ENCODE measurements at regions not wholly inside any gene's neighbourhood (a gene's known extent, or its start where the extent isn't known, plus 50 kb on each side); places are given as distances from the start of the nearest gene placed in this dataset.

DNA sequence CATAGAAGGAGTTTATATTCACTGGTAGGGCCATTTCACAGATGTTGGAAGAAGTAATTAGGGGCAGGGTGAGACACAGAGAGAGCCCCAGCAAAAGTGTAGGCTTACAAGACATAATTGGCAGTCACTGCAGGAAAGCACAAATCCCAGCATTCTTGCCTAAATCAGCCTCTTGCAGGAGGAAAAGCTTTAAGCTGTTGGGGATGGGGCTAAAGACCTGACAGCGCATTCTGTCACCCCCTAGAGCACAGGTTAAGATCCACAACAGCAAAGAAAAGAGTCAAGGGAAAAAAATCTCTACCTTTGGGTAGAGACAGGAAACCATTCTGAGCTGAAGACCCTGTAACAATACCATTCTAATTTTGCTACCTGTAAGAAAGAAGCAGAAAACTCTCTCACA lies 409.0 kb downstream of the DAD1 start:
- TF ChIP-seq JUND (IDR thresholded peaks at IDR 0.05) = no peak
- no peak for TF ChIP-seq GABPA (IDR thresholded peaks at IDR 0.05 in 1 of 2, conservative IDR thresholded peaks at IDR 0.05 in 1 of 2)
- TF ChIP-seq, protein P1, sequence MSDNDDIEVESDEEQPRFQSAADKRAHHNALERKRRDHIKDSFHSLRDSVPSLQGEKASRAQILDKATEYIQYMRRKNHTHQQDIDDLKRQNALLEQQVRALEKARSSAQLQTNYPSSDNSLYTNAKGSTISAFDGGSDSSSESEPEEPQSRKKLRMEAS (IDR thresholded peaks at IDR 0.05) = no peak
- TF ChIP-seq, protein P2, sequence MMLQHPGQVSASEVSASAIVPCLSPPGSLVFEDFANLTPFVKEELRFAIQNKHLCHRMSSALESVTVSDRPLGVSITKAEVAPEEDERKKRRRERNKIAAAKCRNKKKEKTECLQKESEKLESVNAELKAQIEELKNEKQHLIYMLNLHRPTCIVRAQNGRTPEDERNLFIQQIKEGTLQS (IDR thresholded peaks at IDR 0.05) = no peak
- no peak for TF ChIP-seq EGR1 (IDR thresholded peaks at IDR 0.05; ENCODE audit: low read depth in 2 of 2)
- TF ChIP-seq, protein P3, sequence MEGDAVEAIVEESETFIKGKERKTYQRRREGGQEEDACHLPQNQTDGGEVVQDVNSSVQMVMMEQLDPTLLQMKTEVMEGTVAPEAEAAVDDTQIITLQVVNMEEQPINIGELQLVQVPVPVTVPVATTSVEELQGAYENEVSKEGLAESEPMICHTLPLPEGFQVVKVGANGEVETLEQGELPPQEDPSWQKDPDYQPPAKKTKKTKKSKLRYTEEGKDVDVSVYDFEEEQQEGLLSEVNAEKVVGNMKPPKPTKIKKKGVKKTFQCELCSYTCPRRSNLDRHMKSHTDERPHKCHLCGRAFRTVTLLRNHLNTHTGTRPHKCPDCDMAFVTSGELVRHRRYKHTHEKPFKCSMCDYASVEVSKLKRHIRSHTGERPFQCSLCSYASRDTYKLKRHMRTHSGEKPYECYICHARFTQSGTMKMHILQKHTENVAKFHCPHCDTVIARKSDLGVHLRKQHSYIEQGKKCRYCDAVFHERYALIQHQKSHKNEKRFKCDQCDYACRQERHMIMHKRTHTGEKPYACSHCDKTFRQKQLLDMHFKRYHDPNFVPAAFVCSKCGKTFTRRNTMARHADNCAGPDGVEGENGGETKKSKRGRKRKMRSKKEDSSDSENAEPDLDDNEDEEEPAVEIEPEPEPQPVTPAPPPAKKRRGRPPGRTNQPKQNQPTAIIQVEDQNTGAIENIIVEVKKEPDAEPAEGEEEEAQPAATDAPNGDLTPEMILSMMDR (IDR thresholded peaks at IDR 0.05; ENCODE audit: low read depth, low read length, missing input control) = no peak
- TF ChIP-seq, protein P4, sequence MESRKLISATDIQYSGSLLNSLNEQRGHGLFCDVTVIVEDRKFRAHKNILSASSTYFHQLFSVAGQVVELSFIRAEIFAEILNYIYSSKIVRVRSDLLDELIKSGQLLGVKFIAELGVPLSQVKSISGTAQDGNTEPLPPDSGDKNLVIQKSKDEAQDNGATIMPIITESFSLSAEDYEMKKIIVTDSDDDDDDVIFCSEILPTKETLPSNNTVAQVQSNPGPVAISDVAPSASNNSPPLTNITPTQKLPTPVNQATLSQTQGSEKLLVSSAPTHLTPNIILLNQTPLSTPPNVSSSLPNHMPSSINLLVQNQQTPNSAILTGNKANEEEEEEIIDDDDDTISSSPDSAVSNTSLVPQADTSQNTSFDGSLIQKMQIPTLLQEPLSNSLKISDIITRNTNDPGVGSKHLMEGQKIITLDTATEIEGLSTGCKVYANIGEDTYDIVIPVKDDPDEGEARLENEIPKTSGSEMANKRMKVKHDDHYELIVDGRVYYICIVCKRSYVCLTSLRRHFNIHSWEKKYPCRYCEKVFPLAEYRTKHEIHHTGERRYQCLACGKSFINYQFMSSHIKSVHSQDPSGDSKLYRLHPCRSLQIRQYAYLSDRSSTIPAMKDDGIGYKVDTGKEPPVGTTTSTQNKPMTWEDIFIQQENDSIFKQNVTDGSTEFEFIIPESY (IDR thresholded peaks at IDR 0.05) = no peak
- TF ChIP-seq YY1 (IDR thresholded peaks at IDR 0.05) = no peak
- TF ChIP-seq TAF1 (conservative IDR thresholded peaks at IDR 0.05) = no peak
- TF ChIP-seq HNF4G (IDR thresholded peaks at IDR 0.05) = no peak
- TF ChIP-seq RXRA (IDR thresholded peaks at IDR 0.05) = no peak

All from liver (tissue), 3 donors.